IMR-90 (cell line): ENCODE measurements at regions not wholly inside any gene's neighbourhood (a gene's known extent, or its start where the extent isn't known, plus 50 kb on each side); places are given as distances from the start of the nearest gene placed in this dataset.

Source experiments
- ATAC-seq: fragments of 200-7000 bp; cut with Tn5 transposase; 2 replicates; pipeline ENCODE4 v1.9.1; 2020; ENCODE audit warnings: low read depth, mild to moderate bottlenecking, moderate library complexity
- BruUV-seq: library from RNA; stranded (reverse); fragments of 400-500 nt; replicated peaks from 2 replicates; lab custom pipeline; 2021; lab: Mats Ljungman, UMichigan
- CTCF ChIA-PET: fragments of 300-600 bp; formaldehyde crosslinking; extraction: SDS; loops from one replicate; lab custom pipeline; 2021; ENCODE audit warnings: antibody characterized with exemption; lab: Yijun Ruan, JAX
- POLR2A ChIA-PET: fragments of 300-600 bp; sonication (Branson Sonifier 250); formaldehyde crosslinking; loops from one replicate; lab custom pipeline; 2022; ENCODE audit warnings: antibody characterized with exemption; ENCODE audit not compliant: unreplicated experiment; lab: Charles Lee
- DNase-seq: peaks from one replicate; pipeline ENCODE4 v3.0.0; 2013
- H2AFZ ChIP-seq: replicated peaks from 2 replicates; pipeline ENCODE3; 2013; ENCODE audit warnings: low read length, mild to moderate bottlenecking; ENCODE audit not compliant: poor library complexity
- H2AK5ac ChIP-seq: 2 replicates; pipeline ENCODE4 v1.6.1; 2013; ENCODE audit warnings: low read depth, low read length, inconsistent platforms
- H2AK9ac ChIP-seq: replicated peaks from 2 replicates; pipeline ENCODE3; 2013; ENCODE audit warnings: mild to moderate bottlenecking, low read depth, low read length, moderate library complexity; ENCODE audit not compliant: poor library complexity
- H2BK120ac ChIP-seq: 2 replicates; pipeline ENCODE4 v1.6.1; 2013; ENCODE audit warnings: low read depth, low read length, inconsistent platforms
- H2BK15ac ChIP-seq: 3 replicates; pipeline ENCODE4 v1.6.1; 2013; ENCODE audit warnings: low read depth, low read length, inconsistent platforms
- H2BK20ac ChIP-seq: 2 replicates; pipeline ENCODE4 v1.6.1; 2013; ENCODE audit warnings: low read depth, mild to moderate bottlenecking, inconsistent platforms, low read length, moderate library complexity
- H2BK5ac ChIP-seq: 2 replicates; pipeline ENCODE4 v1.6.1; 2013; ENCODE audit warnings: mild to moderate bottlenecking, low read depth, low read length, inconsistent platforms; ENCODE audit not compliant: poor library complexity, severe bottlenecking
- H3K14ac ChIP-seq: replicated peaks from 2 replicates; pipeline ENCODE4 v1.6.1; 2013; ENCODE audit warnings: low read depth, low read length, inconsistent platforms
- H3K18ac ChIP-seq: 2 replicates; pipeline ENCODE4 v1.6.1; 2013; ENCODE audit warnings: low read depth, low read length, control low read depth
- H3K23ac ChIP-seq: 2 replicates; pipeline ENCODE4 v1.6.1; 2013; ENCODE audit warnings: low read depth, low read length, inconsistent platforms
- H3K27ac ChIP-seq: 2 replicates; pipeline ENCODE4 v1.5.1; 2013; ENCODE audit warnings: mild to moderate bottlenecking, control low read depth, low read length; ENCODE audit not compliant: insufficient read depth
- H3K27me3 ChIP-seq: 2 replicates; pipeline ENCODE4 v1.6.1; 2013; ENCODE audit warnings: low read length; ENCODE audit not compliant: control insufficient read depth, insufficient read depth
- H3K36me3 ChIP-seq: 2 replicates; pipeline ENCODE4 v1.6.1; 2013; ENCODE audit warnings: low read length, mixed read lengths; ENCODE audit not compliant: control insufficient read depth, insufficient read depth
- H3K4ac ChIP-seq: 2 replicates; pipeline ENCODE4 v1.6.1; 2013; ENCODE audit warnings: low read depth, low read length, inconsistent platforms
- H3K4me1 ChIP-seq: 2 replicates; pipeline ENCODE4 v1.6.1; 2013; ENCODE audit warnings: low read length, mixed read lengths; ENCODE audit not compliant: control insufficient read depth, insufficient read depth
- H3K4me2 ChIP-seq: 2 replicates; pipeline ENCODE4 v1.6.1; 2013; ENCODE audit warnings: low read depth, mild to moderate bottlenecking, control low read depth, low read length, moderate library complexity
- H3K4me3 ChIP-seq: 2 replicates; pipeline ENCODE4 v1.5.1; 2013; ENCODE audit warnings: low read depth, mild to moderate bottlenecking, control low read depth, low read length, moderate library complexity; ENCODE audit not compliant: insufficient read depth
- H3K56ac ChIP-seq: 2 replicates; pipeline ENCODE4 v1.6.1; 2013; ENCODE audit warnings: low read length, inconsistent platforms; ENCODE audit not compliant: insufficient read depth; ENCODE audit errors: extremely low read depth
- H3K79me1 ChIP-seq, 2 experiments: 2 replicates each; pipeline ENCODE4 v1.6.1; 2013; ENCODE audit warnings: low read length in 2 of 2, inconsistent platforms in 1 of 2, low read depth in 1 of 2
- H3K9ac ChIP-seq: 2 replicates; pipeline ENCODE4 v1.6.1; 2013; ENCODE audit warnings: low read depth, low read length, control low read depth
- H3K9me1 ChIP-seq: 2 replicates; pipeline ENCODE4 v1.6.1; 2013; ENCODE audit warnings: low read length, inconsistent platforms; ENCODE audit not compliant: insufficient read depth
- H3K9me3 ChIP-seq: 2 replicates; pipeline ENCODE4 v1.6.1; 2013; ENCODE audit warnings: low read length; ENCODE audit not compliant: control insufficient read depth, insufficient read depth
- H4K20me1 ChIP-seq: 2 replicates; pipeline ENCODE4 v1.6.1; 2013; ENCODE audit warnings: low read length, inconsistent platforms; ENCODE audit not compliant: insufficient read depth
- H4K5ac ChIP-seq: 2 replicates; pipeline ENCODE4 v1.6.1; 2013; ENCODE audit warnings: mild to moderate bottlenecking, low read depth, low read length, control low read depth
- H4K8ac ChIP-seq, 2 experiments: 2 replicates each; pipeline ENCODE4 v1.6.1; 2013; ENCODE audit warnings: low read depth in 2 of 2, low read length in 2 of 2, control low read depth in 1 of 2, inconsistent platforms in 1 of 2
- H4K91ac ChIP-seq: 2 replicates; pipeline ENCODE4 v1.6.1; 2013; ENCODE audit warnings: low read depth, low read length, inconsistent platforms; ENCODE audit not compliant: insufficient read depth
- FOS ChIP-seq: fragments of 150-350 bp; IDR thresholded peaks from 2 replicates; pipeline ENCODE4 v1.6.1; 2016; ENCODE audit warnings: low read depth, low read length
- RAD21 ChIP-seq: IDR thresholded peaks from 2 replicates; pipeline ENCODE4 v1.6.1; 2012; ENCODE audit warnings: low read length, improper control_type of control experiment
- WGBS, 2 experiments: methylation state at CpG; one replicate each; pipeline versions ENCODE4 v1.1.5 to v1.1.7; 2013; ENCODE audit warnings: missing lambda C conversion rate in 2 of 2; ENCODE audit not compliant: insufficient read length in 1 of 2; ENCODE audit errors: extremely low coverage in 2 of 2; 5-methylcytosine and 5-hydroxymethylcytosine counted together
- dilution Hi-C: fragments of 300-500 bp; cut with HindIII; formaldehyde crosslinking; loops from one replicate; pipeline ENCODE4 v1.14.3; 2018; ENCODE audit warnings: low sequenced_read_pairs; ENCODE audit not compliant: unreplicated experiment
- in situ Hi-C: fragments of 300-500 bp; cut with MboI; formaldehyde crosslinking; loops from 3 replicates; pipeline ENCODE4 v1.14.3; 2019; ENCODE audit warnings: low sequenced_read_pairs, inconsistent platforms, mixed read lengths
- intact Hi-C: fragments of 100-400 bp; cut with micrococcal nuclease; formaldehyde crosslinking; loops from 2 replicates; pipeline ENCODE4 v1.10.0; 2022

DNA sequence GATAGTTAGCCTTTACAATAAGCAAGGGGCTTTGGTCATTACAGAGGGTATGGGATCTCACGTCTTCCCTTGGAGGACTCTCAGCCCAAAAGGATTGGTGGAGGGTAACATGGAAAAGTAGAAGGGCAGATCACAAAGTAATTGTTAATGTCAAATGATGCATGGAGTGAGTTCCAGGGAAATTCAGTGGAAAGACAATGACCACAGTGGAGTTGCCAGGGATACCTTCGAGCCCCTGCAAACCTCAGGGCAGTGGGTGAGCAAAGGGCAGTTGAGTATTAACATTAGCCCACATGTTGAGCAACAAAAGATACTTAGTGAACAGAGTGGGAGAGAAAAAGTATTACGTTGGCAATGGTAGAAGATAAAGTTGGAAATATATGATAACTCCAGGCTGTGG lies 593.4 kb upstream of the NR2F2 start:
- Histone ChIP-seq H3K9me1 (no peaks in the 10 kb centered on the region), H3K4me2 (no peak overlapping the region), H2AK9ac (no peak overlapping the region), H3K27ac (no peak overlapping the region), H3K79me1 (no peaks in the 10 kb centered on the region), H3K56ac (no peak overlapping the region), H2AK5ac (no peak overlapping the region), H3K4me1 (no peaks in the 10 kb centered on the region), H4K8ac (no peak overlapping the region), H3K14ac (no peak overlapping the region), H2BK120ac (no peak overlapping the region), H2BK20ac (no peak overlapping the region), H2BK5ac (no peak overlapping the region), H3K23ac (no peak overlapping the region), H3K4me3 (no peak overlapping the region), H4K91ac (no peak overlapping the region), H3K27me3 (no peaks in the 10 kb centered on the region), H2BK15ac (no peak overlapping the region), H2AFZ (no peak overlapping the region), H3K9ac (no peak overlapping the region), H3K36me3 (no peaks in the 10 kb centered on the region), H3K18ac (no peak overlapping the region), H4K20me1 (no peaks in the 10 kb centered on the region), H4K5ac (no peak overlapping the region), H3K9me3 (no peaks in the 10 kb centered on the region), H3K4ac (no peak overlapping the region)
- WGBS, 2 experiments = 88% methylated on average over 1 of the region's 3 CpGs; no CpG with 5 or more reads in 1 of the 2 experiments
- ATAC-seq (no peak), DNase-seq (no peak)
- intact Hi-C loops (no loop called here), dilution Hi-C loops (no loop called here), in situ Hi-C loops (no loop called here)
- BruUV-seq = no TSS peak
- CTCF ChIA-PET = no interaction called here
- TF ChIP-seq RAD21 (no peak), FOS (no peak)
- POLR2A ChIA-PET = no interaction called here
